ENCODE measurements at regions not wholly inside any gene's neighbourhood (a gene's known extent, or its start where the extent isn't known, plus 50 kb on each side); places are given as distances from the start of the nearest gene placed in this dataset.

- no peak for DNase-seq (ENCODE audit: low read depth)
- no peak for TF ChIP-seq CTCF (IDR thresholded peaks at IDR 0.05; ENCODE audit: insufficient read depth, low read depth, low read length, missing control alignments)
These were observed 229.3 kb upstream of the ARPP21 start for GRCh38 chr3:35409991-35410390.

GRCh38 chr3:35413483-35413882 lies 225.8 kb upstream of the ARPP21 start:
- no peak for DNase-seq (ENCODE audit: low read depth)
- H3K4me3 ChIP-seq (ENCODE audit: low read length), result no peak overlapping the region
- TF ChIP-seq CTCF (IDR thresholded peaks at IDR 0.05; ENCODE audit: insufficient read depth, low read depth, low read length, missing control alignments), result no peak

More at GRCh38 chr3:35409991-35410390, 229.3 kb upstream of the ARPP21 start:
- H3K4me3 ChIP-seq (ENCODE audit: low read length), result no peak overlapping the region

GRCh38 chr3:35417080-35417479 lies 222.2 kb upstream of the ARPP21 start:
- TF ChIP-seq CTCF (IDR thresholded peaks at IDR 0.05; ENCODE audit: insufficient read depth, low read depth, low read length, missing control alignments), result no peak
- no peak for DNase-seq (ENCODE audit: low read depth)
- no peak overlapping the region for H3K4me3 ChIP-seq (ENCODE audit: low read length)

GRCh38 chr3:35422101-35422500 lies 217.2 kb upstream of the ARPP21 start:
- no peak overlapping the region for H3K4me3 ChIP-seq (ENCODE audit: low read length)
- TF ChIP-seq CTCF (IDR thresholded peaks at IDR 0.05; ENCODE audit: insufficient read depth, low read depth, low read length, missing control alignments), result no peak
- DNase-seq (ENCODE audit: low read depth), result no peak

GRCh38 chr3:35422836-35423601 lies 216.3 kb upstream of the ARPP21 start:
- H3K4me3 ChIP-seq (ENCODE audit: low read length), result no peak overlapping the region
- no peak for TF ChIP-seq CTCF (IDR thresholded peaks at IDR 0.05; ENCODE audit: insufficient read depth, low read depth, low read length, missing control alignments)
- no peak for DNase-seq (ENCODE audit: low read depth)

GRCh38 chr3:35426366-35426958 lies 212.9 kb upstream of the ARPP21 start:
- DNase-seq (ENCODE audit: low read depth), result no peak
- H3K4me3 ChIP-seq (ENCODE audit: low read length), result no peak overlapping the region
- no peak for TF ChIP-seq CTCF (IDR thresholded peaks at IDR 0.05; ENCODE audit: insufficient read depth, low read depth, low read length, missing control alignments)
